GM18505 (cell line): ENCODE measurements at regions not wholly inside any gene's neighbourhood (a gene's known extent, or its start where the extent isn't known, plus 50 kb on each side); places are given as distances from the start of the nearest gene placed in this dataset.
"Not testable (repeated sequence)": the region's sequence is repeated elsewhere in the genome, so short reads cannot be mapped to it uniquely, and the experiment has no call there.

ENCODE experiments used
- ATAC-seq: cut with Tn5 transposase; IDR thresholded peaks from one replicate; pipeline ENCODE4 v1.9.1; 2021; ENCODE audit not compliant: unreplicated experiment

GRCh38 chr7:55705728-55706450 is 133.6 kb upstream of the VOPP1 start:
- ATAC-seq = not testable (repeated sequence)

- ATAC-seq = not testable (repeated sequence)
Observed at GRCh38 chr7:55702831-55703230, 130.5 kb upstream of the VOPP1 start.

- ATAC-seq = not testable (repeated sequence)
Observed at GRCh38 chr7:55699450-55699842, 127.1 kb upstream of the VOPP1 start.

- ATAC-seq = peak; percentile 85
Observed at GRCh38 chr7:55698607-55699449, 126.5 kb upstream of the VOPP1 start.

GRCh38 chr7:55695893-55696701 is 123.8 kb upstream of the VOPP1 start:
- not testable (repeated sequence) for ATAC-seq

GRCh38 chr7:55694484-55694883 is 122.2 kb upstream of the VOPP1 start:
- ATAC-seq = not testable (repeated sequence)

- not testable (repeated sequence) for ATAC-seq
Observed at GRCh38 chr7:55688684-55689681, 116.7 kb upstream of the VOPP1 start.

- not testable (repeated sequence) for ATAC-seq
Observed at GRCh38 chr7:55688261-55688660, 116.0 kb upstream of the VOPP1 start.

GRCh38 chr7:55687252-55687651 is 115.0 kb upstream of the VOPP1 start:
- ATAC-seq = not testable (repeated sequence)

GRCh38 chr7:55686771-55687170 is 114.5 kb upstream of the VOPP1 start:
- ATAC-seq = not testable (repeated sequence)

- ATAC-seq = not testable (repeated sequence)
Observed at GRCh38 chr7:55683501-55683900, 111.2 kb upstream of the VOPP1 start.

GRCh38 chr7:55675589-55675988 is 103.3 kb upstream of the VOPP1 start:
- ATAC-seq = not testable (repeated sequence)

- not testable (repeated sequence) for ATAC-seq
Observed at GRCh38 chr7:55673525-55673924, 101.2 kb upstream of the VOPP1 start.

GRCh38 chr7:55672084-55672483 is 99.8 kb upstream of the VOPP1 start:
- ATAC-seq = not testable (repeated sequence)
